Activated T-helper 1 cell treated with anti-CD3 and anti-CD28 coated beads, Interleukin-12 subunit alpha, Interleukin-12 subunit beta, Interleukin-2, Interleukin-4 antibody, amounts not matched to agents 30 ng/mL and 10 ng/mL and 1 ng/mL, durations not matched to agents 14 hours and 24 hours and 36 hours (primary cell): ENCODE measurements at regions not wholly inside any gene's neighbourhood (a gene's known extent, or its start where the extent isn't known, plus 50 kb on each side); places are given as distances from the start of the nearest gene placed in this dataset.

Source experiments
- DNase-seq: peaks from one replicate; pipeline ENCODE4 v3.0.0; 2021; ENCODE audit warnings: low spot score
- H3K27ac Mint-ChIP-seq: one replicate; pipeline ENCODE4 v1.8.0; 2021; ENCODE audit warnings: mild to moderate bottlenecking, mixed read lengths
- H3K27me3 Mint-ChIP-seq: one replicate; pipeline ENCODE4 v1.8.0; 2022; ENCODE audit warnings: mild to moderate bottlenecking, moderate library complexity, mixed read lengths; ENCODE audit not compliant: insufficient read depth
- H3K36me3 Mint-ChIP-seq: one replicate; pipeline ENCODE4 v1.8.0; 2021; ENCODE audit warnings: low read depth, mixed read lengths
- H3K4me1 Mint-ChIP-seq: one replicate; pipeline ENCODE4 v1.8.0; 2021; ENCODE audit warnings: low read depth, mixed read lengths
- H3K4me3 Mint-ChIP-seq: one replicate; pipeline ENCODE4 v1.8.0; 2021; ENCODE audit warnings: mild to moderate bottlenecking, moderate library complexity, mixed read lengths
- H3K9me3 Mint-ChIP-seq: one replicate; pipeline ENCODE4 v1.8.0; 2021; ENCODE audit warnings: mixed read lengths
- intact Hi-C: fragments of 100-400 bp; cut with micrococcal nuclease; formaldehyde crosslinking; loops from one replicate; pipeline ENCODE4 v1.15.1; 2024

GRCh38 chr13:61202042-61202441 is 213.6 kb downstream of the PCDH20 start:
- intact Hi-C loops: no loop called here
- no peaks in the 10 kb centered on the region for H3K4me1 Mint-ChIP-seq
- no peaks in the 10 kb centered on the region for H3K27me3 Mint-ChIP-seq
- no peak overlapping the region for H3K4me3 Mint-ChIP-seq
- no peak for DNase-seq
- peaks cover 11% of the 10 kb centered on the region for H3K9me3 Mint-ChIP-seq
- H3K36me3 Mint-ChIP-seq: no peaks in the 10 kb centered on the region
- no peak overlapping the region for H3K27ac Mint-ChIP-seq

GRCh38 chr13:61192826-61193225 is 222.8 kb downstream of the PCDH20 start:
- Mint-ChIP-seq H3K4me3 (no peak overlapping the region), H3K27me3 (no peaks in the 10 kb centered on the region)
- intact Hi-C loops: no loop called here

GRCh38 chr13:61188057-61188456 is 227.6 kb downstream of the PCDH20 start:
- no peaks in the 10 kb centered on the region for H3K4me1 Mint-ChIP-seq
- H3K27ac Mint-ChIP-seq: no peak overlapping the region
- no peaks in the 10 kb centered on the region for H3K36me3 Mint-ChIP-seq
- H3K4me3 Mint-ChIP-seq: no peak overlapping the region
- no peaks in the 10 kb centered on the region for H3K27me3 Mint-ChIP-seq
- intact Hi-C loops: no loop called here
- peaks cover 9% of the 10 kb centered on the region for H3K9me3 Mint-ChIP-seq
- no peak for DNase-seq

More at GRCh38 chr13:61192826-61193225, 222.8 kb downstream of the PCDH20 start:
- Mint-ChIP-seq H3K9me3 (peaks cover under 1% of the 10 kb centered on the region), H3K4me1 (no peaks in the 10 kb centered on the region), H3K27ac (no peak overlapping the region), H3K36me3 (no peaks in the 10 kb centered on the region)
- DNase-seq: no peak

- intact Hi-C loops: no loop called here
- H3K36me3 Mint-ChIP-seq: no peaks in the 10 kb centered on the region
- no peaks in the 10 kb centered on the region for H3K27me3 Mint-ChIP-seq
- H3K9me3 Mint-ChIP-seq: peaks cover 9% of the 10 kb centered on the region
- H3K27ac Mint-ChIP-seq: no peak overlapping the region
- H3K4me3 Mint-ChIP-seq: no peak overlapping the region
- no peak for DNase-seq
- no peaks in the 10 kb centered on the region for H3K4me1 Mint-ChIP-seq
Observed at GRCh38 chr13:61187471-61187870, 228.2 kb downstream of the PCDH20 start.

GRCh38 chr13:61183670-61184069 is 232.0 kb downstream of the PCDH20 start:
- Mint-ChIP-seq H3K4me1 (no peaks in the 10 kb centered on the region), H3K27ac (no peak overlapping the region), H3K9me3 (peaks cover 9% of the 10 kb centered on the region), H3K36me3 (no peaks in the 10 kb centered on the region), H3K4me3 (no peak overlapping the region), H3K27me3 (no peaks in the 10 kb centered on the region)
- DNase-seq: no peak
- intact Hi-C loops: no loop called here

GRCh38 chr13:61180234-61180633 is 235.4 kb downstream of the PCDH20 start:
- no peaks in the 10 kb centered on the region for H3K36me3 Mint-ChIP-seq
- no peak overlapping the region for H3K27ac Mint-ChIP-seq
- H3K27me3 Mint-ChIP-seq: no peaks in the 10 kb centered on the region
- intact Hi-C loops: no loop called here
- no peak for DNase-seq
- H3K4me3 Mint-ChIP-seq: no peak overlapping the region
- no peaks in the 10 kb centered on the region for H3K9me3 Mint-ChIP-seq
- H3K4me1 Mint-ChIP-seq: no peaks in the 10 kb centered on the region

- DNase-seq: no peak
- H3K27ac Mint-ChIP-seq: no peak overlapping the region
- no peak overlapping the region for H3K4me3 Mint-ChIP-seq
- H3K4me1 Mint-ChIP-seq: no peaks in the 10 kb centered on the region
- no peaks in the 10 kb centered on the region for H3K27me3 Mint-ChIP-seq
- no peaks in the 10 kb centered on the region for H3K9me3 Mint-ChIP-seq
- intact Hi-C loops: no loop called here
- no peaks in the 10 kb centered on the region for H3K36me3 Mint-ChIP-seq
Observed at GRCh38 chr13:61179741-61180140, 235.9 kb downstream of the PCDH20 start.

- Mint-ChIP-seq H3K4me1 (no peaks in the 10 kb centered on the region), H3K9me3 (no peaks in the 10 kb centered on the region), H3K27me3 (no peaks in the 10 kb centered on the region), H3K36me3 (no peaks in the 10 kb centered on the region), H3K4me3 (no peak overlapping the region), H3K27ac (no peak overlapping the region)
- intact Hi-C loops: no loop called here
- DNase-seq: no peak
Observed at GRCh38 chr13:61170856-61171255, 244.8 kb downstream of the PCDH20 start.

- no peak for DNase-seq
- no peak overlapping the region for H3K27ac Mint-ChIP-seq
- intact Hi-C loops: no loop called here
- H3K27me3 Mint-ChIP-seq: no peaks in the 10 kb centered on the region
- no peaks in the 10 kb centered on the region for H3K4me1 Mint-ChIP-seq
- H3K9me3 Mint-ChIP-seq: no peaks in the 10 kb centered on the region
- no peaks in the 10 kb centered on the region for H3K36me3 Mint-ChIP-seq
- H3K4me3 Mint-ChIP-seq: no peak overlapping the region
Observed at GRCh38 chr13:61162636-61163035, 253.0 kb downstream of the PCDH20 start.

- no peak for DNase-seq
- Mint-ChIP-seq H3K4me1 (no peaks in the 10 kb centered on the region), H3K36me3 (no peaks in the 10 kb centered on the region), H3K27me3 (no peaks in the 10 kb centered on the region), H3K4me3 (no peak overlapping the region), H3K27ac (no peak overlapping the region), H3K9me3 (peaks cover 4% of the 10 kb centered on the region)
- intact Hi-C loops: no loop called here
Observed at GRCh38 chr13:61162106-61162505, 253.5 kb downstream of the PCDH20 start.

GRCh38 chr13:61156753-61157152 is 258.9 kb downstream of the PCDH20 start:
- no peak overlapping the region for H3K27ac Mint-ChIP-seq
- no peaks in the 10 kb centered on the region for H3K4me1 Mint-ChIP-seq
- DNase-seq: no peak
- intact Hi-C loops: no loop called here
- H3K27me3 Mint-ChIP-seq: no peaks in the 10 kb centered on the region
- no peak overlapping the region for H3K4me3 Mint-ChIP-seq
- H3K36me3 Mint-ChIP-seq: no peaks in the 10 kb centered on the region
- peaks cover 4% of the 10 kb centered on the region for H3K9me3 Mint-ChIP-seq

- intact Hi-C loops: no loop called here
- Mint-ChIP-seq H3K27me3 (no peaks in the 10 kb centered on the region), H3K36me3 (no peaks in the 10 kb centered on the region), H3K9me3 (peaks cover 12% of the 10 kb centered on the region), H3K4me1 (no peaks in the 10 kb centered on the region), H3K4me3 (no peak overlapping the region), H3K27ac (no peak overlapping the region)
- DNase-seq: no peak
Observed at GRCh38 chr13:61151062-61151461, 264.6 kb downstream of the PCDH20 start.

- Mint-ChIP-seq H3K27me3 (no peaks in the 10 kb centered on the region), H3K36me3 (no peaks in the 10 kb centered on the region), H3K4me3 (no peak overlapping the region), H3K9me3 (peaks cover 19% of the 10 kb centered on the region), H3K4me1 (no peaks in the 10 kb centered on the region), H3K27ac (no peak overlapping the region)
- intact Hi-C loops: no loop called here
- no peak for DNase-seq
Observed at GRCh38 chr13:61149331-61149730, 266.3 kb downstream of the PCDH20 start.

- Mint-ChIP-seq H3K4me1 (no peaks in the 10 kb centered on the region), H3K4me3 (no peak overlapping the region), H3K27me3 (no peaks in the 10 kb centered on the region), H3K9me3 (peaks cover 23% of the 10 kb centered on the region), H3K36me3 (no peaks in the 10 kb centered on the region), H3K27ac (no peak overlapping the region)
- intact Hi-C loops: no loop called here
- DNase-seq: no peak
Observed at GRCh38 chr13:61148691-61149315, 266.8 kb downstream of the PCDH20 start.
